ENCODE measurements at regions not wholly inside any gene's neighbourhood (a gene's known extent, or its start where the extent isn't known, plus 50 kb on each side); places are given as distances from the start of the nearest gene placed in this dataset.

GRCh38 chr3:34238407-34238806, 440.0 kb downstream of the PDCD6IP start:
- Mint-ChIP-seq H3K27ac (no peak overlapping the region), H3K4me1 (ENCODE audit: low read depth) (no peaks in the 10 kb centered on the region), H3K27me3 (ENCODE audit: insufficient read depth) (no peaks in the 10 kb centered on the region; the same call in 1 of the 2 replicates), H3K36me3 (ENCODE audit: low read depth) (no peaks in the 10 kb centered on the region), H3K4me3 (no peak overlapping the region), H3K9me3 (peaks cover 35% of the 10 kb centered on the region)
- DNase-seq: no peak
- TF ChIP-seq CTCF (IDR thresholded peaks at IDR 0.05): no peak

DNA sequence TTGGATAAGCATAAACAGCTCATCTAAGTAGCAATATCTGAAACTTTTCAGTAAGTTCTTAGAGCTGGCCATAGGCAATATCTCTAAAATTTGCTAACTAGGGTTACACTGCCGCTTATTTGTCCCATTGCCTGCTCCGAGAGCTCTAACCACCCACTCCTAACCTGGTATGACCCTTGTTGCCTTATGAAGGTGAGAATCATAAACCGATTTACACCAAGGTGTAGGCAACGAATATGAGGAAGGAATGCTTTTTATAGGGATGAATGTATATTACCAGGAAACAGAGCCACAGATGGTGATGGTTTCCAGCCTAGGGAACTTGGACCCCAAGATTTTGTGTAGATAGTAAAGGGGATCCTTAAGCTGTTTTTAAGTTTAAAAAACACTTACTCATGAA, 440.9 kb downstream of the PDCD6IP start:
- no peak overlapping the region for H3K27ac Mint-ChIP-seq

DNA sequence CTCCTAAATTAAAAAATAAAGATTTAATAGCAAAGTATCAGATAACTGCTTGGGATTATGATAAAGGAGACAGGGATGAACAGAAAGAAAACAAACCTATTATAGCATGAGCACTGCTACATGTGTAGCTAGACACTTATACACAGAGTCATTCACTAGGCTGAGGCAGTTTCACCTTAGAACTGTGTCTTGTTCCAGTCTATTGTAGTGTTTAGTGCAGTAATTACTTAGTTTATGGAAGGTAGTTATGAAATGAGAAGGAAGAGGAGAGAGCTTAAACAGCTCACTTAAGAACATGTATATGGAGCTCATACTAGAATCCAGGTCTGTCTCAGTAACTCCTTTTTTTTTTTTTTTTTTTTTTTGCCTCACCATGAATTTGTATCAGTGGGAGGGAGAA, 441.4 kb downstream of the PDCD6IP start:
- Mint-ChIP-seq H3K36me3 (ENCODE audit: low read depth) (no peaks in the 10 kb centered on the region), H3K27ac (no peak overlapping the region), H3K4me1 (ENCODE audit: low read depth) (no peaks in the 10 kb centered on the region)

More for the DNA sequence above, 440.9 kb downstream of the PDCD6IP start:
- Mint-ChIP-seq H3K27me3 (ENCODE audit: insufficient read depth) (no peaks in the 10 kb centered on the region; the same call in 1 of the 2 replicates), H3K4me3 (no peak overlapping the region), H3K36me3 (ENCODE audit: low read depth) (no peaks in the 10 kb centered on the region), H3K4me1 (ENCODE audit: low read depth) (no peaks in the 10 kb centered on the region), H3K9me3 (peaks cover 35% of the 10 kb centered on the region)
- no peak for TF ChIP-seq CTCF (IDR thresholded peaks at IDR 0.05)
- DNase-seq: no peak

DNA sequence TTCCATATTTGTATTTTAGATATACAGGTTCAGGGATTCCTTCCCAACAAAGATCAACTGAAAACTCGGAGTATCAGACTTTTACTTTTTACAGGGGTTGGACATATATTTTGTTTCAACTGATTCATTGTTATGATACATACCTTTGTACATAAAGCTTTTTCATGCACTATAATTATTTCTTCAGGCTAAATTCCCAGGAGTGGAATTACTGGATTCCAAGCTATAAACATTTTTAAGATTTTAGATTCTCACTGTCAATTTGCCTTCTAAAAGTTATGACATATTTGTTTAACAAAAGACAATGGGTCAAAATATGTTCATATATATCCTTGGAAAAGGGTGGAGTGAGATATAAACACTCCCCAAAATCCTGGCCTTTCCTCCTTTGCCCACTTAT, 449.0 kb downstream of the PDCD6IP start:
- H3K9me3 Mint-ChIP-seq: peaks cover 31% of the 10 kb centered on the region
- no peaks in the 10 kb centered on the region for H3K36me3 Mint-ChIP-seq (ENCODE audit: low read depth)
- H3K4me3 Mint-ChIP-seq: no peak overlapping the region
- no peaks in the 10 kb centered on the region; the same call in 1 of the 2 replicates for H3K27me3 Mint-ChIP-seq (ENCODE audit: insufficient read depth)
- no peak overlapping the region for H3K27ac Mint-ChIP-seq
- no peak for TF ChIP-seq CTCF (IDR thresholded peaks at IDR 0.05)
- no peak for DNase-seq
- no peaks in the 10 kb centered on the region for H3K4me1 Mint-ChIP-seq (ENCODE audit: low read depth)

More for the DNA sequence above, 441.4 kb downstream of the PDCD6IP start:
- no peak for DNase-seq
- H3K9me3 Mint-ChIP-seq: peaks cover 40% of the 10 kb centered on the region
- H3K27me3 Mint-ChIP-seq (ENCODE audit: insufficient read depth): no peaks in the 10 kb centered on the region; the same call in 1 of the 2 replicates
- TF ChIP-seq CTCF (IDR thresholded peaks at IDR 0.05): no peak
- H3K4me3 Mint-ChIP-seq: no peak overlapping the region

DNA sequence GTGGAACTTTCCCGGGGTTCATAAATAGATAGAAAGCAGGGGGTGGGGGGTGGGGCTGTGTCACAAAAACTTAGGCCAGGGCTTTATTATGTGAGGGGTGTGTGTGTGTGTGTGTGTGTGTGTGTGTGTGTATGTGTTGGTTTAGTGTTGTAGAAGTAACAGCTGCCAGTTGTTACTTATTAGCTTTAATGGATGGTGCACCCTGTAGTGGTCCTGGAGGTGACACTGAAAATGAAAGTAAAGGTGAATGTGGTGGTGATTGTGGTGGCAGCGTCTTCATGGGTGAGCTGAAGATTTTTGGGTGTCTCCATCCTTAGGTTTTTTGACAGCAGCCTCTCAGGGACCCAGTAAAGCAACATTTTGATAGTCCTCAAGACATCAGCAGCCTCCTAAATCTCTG, 449.9 kb downstream of the PDCD6IP start:
- Mint-ChIP-seq H3K9me3 (peaks cover 34% of the 10 kb centered on the region), H3K27me3 (ENCODE audit: insufficient read depth) (no peaks in the 10 kb centered on the region; the same call in 1 of the 2 replicates), H3K4me1 (ENCODE audit: low read depth) (no peaks in the 10 kb centered on the region), H3K27ac (no peak overlapping the region), H3K4me3 (no peak overlapping the region), H3K36me3 (ENCODE audit: low read depth) (no peaks in the 10 kb centered on the region)
- no peak for DNase-seq
- TF ChIP-seq CTCF (IDR thresholded peaks at IDR 0.05): no peak

- Mint-ChIP-seq H3K9me3 (peaks cover 45% of the 10 kb centered on the region), H3K4me1 (ENCODE audit: low read depth) (no peaks in the 10 kb centered on the region), H3K36me3 (ENCODE audit: low read depth) (no peaks in the 10 kb centered on the region), H3K27me3 (ENCODE audit: insufficient read depth) (no peaks in the 10 kb centered on the region; the same call in 1 of the 2 replicates), H3K27ac (no peak overlapping the region), H3K4me3 (no peak overlapping the region)
- TF ChIP-seq CTCF (IDR thresholded peaks at IDR 0.05): no peak
- DNase-seq: no peak
Measured at GRCh38 chr3:34254285-34254684, 455.9 kb downstream of the PDCD6IP start.
